NT2/D1 (cell line): ENCODE measurements at regions not wholly inside any gene's neighbourhood (a gene's known extent, or its start where the extent isn't known, plus 50 kb on each side); places are given as distances from the start of the nearest gene placed in this dataset.

Experiments
- DNase-seq: peaks from one replicate; pipeline ENCODE4 v3.0.0-alpha.2; 2011; ENCODE audit warnings: low read depth, low spot score
- H3K27me3 ChIP-seq: 2 replicates; pipeline ENCODE4 v1.6.0; 2011; ENCODE audit warnings: mild to moderate bottlenecking; ENCODE audit not compliant: insufficient read length, insufficient read depth
- H3K36me3 ChIP-seq: 2 replicates; pipeline ENCODE4 v1.6.1; 2011; ENCODE audit warnings: mild to moderate bottlenecking, low read length, mixed read lengths; ENCODE audit not compliant: insufficient read depth, insufficient read length
- H3K4me1 ChIP-seq: 2 replicates; pipeline ENCODE4 v1.5.1; 2011; ENCODE audit not compliant: insufficient read depth, insufficient read length
- H3K4me3 ChIP-seq: 2 replicates; pipeline ENCODE4 v1.5.1; 2011; ENCODE audit warnings: low read depth; ENCODE audit not compliant: insufficient read length
- H3K9ac ChIP-seq: 2 replicates; pipeline ENCODE4 v1.6.0; 2011; ENCODE audit warnings: low read depth; ENCODE audit not compliant: insufficient read length
- H3K9me3 ChIP-seq: 2 replicates; pipeline ENCODE4 v1.5.1; 2011; ENCODE audit warnings: mild to moderate bottlenecking, low read length; ENCODE audit not compliant: insufficient read depth
- SUZ12 ChIP-seq: IDR thresholded peaks from 2 replicates; pipeline ENCODE4 v1.6.1; 2011; ENCODE audit not compliant: insufficient read length, insufficient read depth; ENCODE audit errors: extremely low read depth
- YY1 ChIP-seq: IDR thresholded peaks from 2 replicates; pipeline ENCODE4 v1.6.1; 2011; ENCODE audit not compliant: insufficient read length, insufficient read depth
- ZNF274 ChIP-seq: IDR thresholded peaks from 2 replicates; pipeline ENCODE4 v1.6.1; 2011; ENCODE audit warnings: mild to moderate bottlenecking, low read depth, low read length

GRCh38 chr11:27205779-27206570, 157.0 kb downstream of the CCDC34 start:
- Histone ChIP-seq H3K4me1 (peaks cover 3% of the 10 kb centered on the region), H3K9me3 (no peaks in the 10 kb centered on the region), H3K4me3 (no peak overlapping the region), H3K27me3 (no peaks in the 10 kb centered on the region), H3K9ac (no peak overlapping the region), H3K36me3 (peaks cover 45% of the 10 kb centered on the region)
- DNase-seq = no peak
- no peak for TF ChIP-seq YY1
- no peak for TF ChIP-seq ZNF274
- no peak for TF ChIP-seq SUZ12

GRCh38 chr11:27205250-27205649, 157.8 kb downstream of the CCDC34 start:
- Histone ChIP-seq H3K4me1 (peaks cover 3% of the 10 kb centered on the region), H3K36me3 (peaks cover 42% of the 10 kb centered on the region), H3K9me3 (no peaks in the 10 kb centered on the region), H3K27me3 (no peaks in the 10 kb centered on the region), H3K9ac (no peak overlapping the region), H3K4me3 (no peak overlapping the region)
- TF ChIP-seq SUZ12 (no peak), YY1 (no peak), ZNF274 (no peak)
- DNase-seq = no peak

GRCh38 chr11:27204529-27204928, 158.5 kb downstream of the CCDC34 start:
- Histone ChIP-seq H3K4me1 (peaks cover 3% of the 10 kb centered on the region), H3K36me3 (peaks cover 44% of the 10 kb centered on the region), H3K4me3 (no peak overlapping the region), H3K9me3 (no peaks in the 10 kb centered on the region), H3K9ac (no peak overlapping the region), H3K27me3 (no peaks in the 10 kb centered on the region)
- no peak for TF ChIP-seq YY1
- TF ChIP-seq SUZ12 = no peak
- no peak for TF ChIP-seq ZNF274
- no peak for DNase-seq

GRCh38 chr11:27203077-27203647, 159.9 kb downstream of the CCDC34 start:
- no peak for DNase-seq
- Histone ChIP-seq H3K27me3 (no peaks in the 10 kb centered on the region), H3K4me3 (no peak overlapping the region), H3K9ac (no peak overlapping the region), H3K4me1 (peaks cover 3% of the 10 kb centered on the region), H3K9me3 (no peaks in the 10 kb centered on the region), H3K36me3 (peaks cover 40% of the 10 kb centered on the region)
- TF ChIP-seq SUZ12 = no peak
- no peak for TF ChIP-seq YY1
- no peak for TF ChIP-seq ZNF274

- H3K27me3 ChIP-seq = no peaks in the 10 kb centered on the region
- DNase-seq = no peak
- H3K36me3 ChIP-seq = peaks cover 29% of the 10 kb centered on the region
- TF ChIP-seq YY1 (no peak), SUZ12 (no peak), ZNF274 (no peak)
- no peak overlapping the region for H3K4me3 ChIP-seq
- H3K4me1 ChIP-seq = peaks cover 4% of the 10 kb centered on the region
- no peaks in the 10 kb centered on the region for H3K9me3 ChIP-seq
- no peak overlapping the region for H3K9ac ChIP-seq
Measured at GRCh38 chr11:27201454-27202302, 161.1 kb downstream of the BBOX1 start.

- H3K4me3 ChIP-seq = no peak overlapping the region
- no peak overlapping the region for H3K9ac ChIP-seq
- no peaks in the 10 kb centered on the region for H3K27me3 ChIP-seq
- TF ChIP-seq YY1 (no peak), ZNF274 (no peak), SUZ12 (no peak)
- no peaks in the 10 kb centered on the region for H3K9me3 ChIP-seq
- H3K4me1 ChIP-seq = peaks cover 5% of the 10 kb centered on the region
- H3K36me3 ChIP-seq = peaks cover 21% of the 10 kb centered on the region
- DNase-seq = no peak
Measured at GRCh38 chr11:27200779-27201453, 160.3 kb downstream of the BBOX1 start.
